HG03060 (cell line): ENCODE measurements at regions not wholly inside any gene's neighbourhood (a gene's known extent, or its start where the extent isn't known, plus 50 kb on each side); places are given as distances from the start of the nearest gene placed in this dataset.

Experiments used
- ATAC-seq: cut with Tn5 transposase; IDR thresholded peaks from one replicate; pipeline ENCODE4 v1.9.1; 2021; ENCODE audit warnings: low read depth, moderate number of reproducible peaks; ENCODE audit not compliant: unreplicated experiment

DNA sequence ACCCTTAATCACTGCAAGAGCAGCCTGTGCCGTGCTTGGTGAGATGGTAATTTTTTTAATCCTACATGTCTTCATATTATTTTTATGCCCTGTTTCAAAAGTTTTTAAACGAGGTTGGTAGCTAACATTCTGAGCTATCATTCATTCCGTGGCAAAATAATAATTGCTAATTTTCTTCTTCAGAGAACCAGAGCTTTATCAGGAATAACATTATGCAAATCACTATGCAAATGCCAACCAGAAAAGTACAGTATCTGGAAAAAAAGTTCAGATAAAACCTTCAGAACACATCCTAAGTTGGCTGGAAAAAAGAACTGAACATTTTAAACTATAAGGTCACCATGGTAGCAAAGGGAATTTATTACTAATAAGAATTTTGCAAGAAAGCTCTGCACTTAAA lies 165.1 kb upstream of the NABP1 start:
- ATAC-seq: no peak

DNA sequence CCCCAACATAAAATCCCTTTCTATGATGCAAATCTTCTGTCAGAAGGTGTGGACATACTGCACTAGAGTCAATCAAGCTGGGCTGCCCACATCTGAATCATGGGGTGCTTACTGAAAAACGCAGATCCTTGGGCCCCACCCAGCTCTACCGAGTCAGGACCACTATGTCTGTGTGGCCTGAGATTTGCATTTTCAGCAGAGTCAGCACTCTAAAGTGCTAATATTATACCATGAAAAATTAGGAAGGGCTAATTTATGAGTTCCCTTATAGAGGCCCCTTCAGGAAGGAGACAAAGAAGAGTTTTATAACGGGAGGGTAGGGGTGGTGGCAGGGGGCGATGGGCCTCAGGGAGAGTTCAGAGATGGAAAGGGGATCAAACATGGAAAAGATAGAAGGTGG lies 163.3 kb upstream of the NABP1 start:
- no peak for ATAC-seq

DNA sequence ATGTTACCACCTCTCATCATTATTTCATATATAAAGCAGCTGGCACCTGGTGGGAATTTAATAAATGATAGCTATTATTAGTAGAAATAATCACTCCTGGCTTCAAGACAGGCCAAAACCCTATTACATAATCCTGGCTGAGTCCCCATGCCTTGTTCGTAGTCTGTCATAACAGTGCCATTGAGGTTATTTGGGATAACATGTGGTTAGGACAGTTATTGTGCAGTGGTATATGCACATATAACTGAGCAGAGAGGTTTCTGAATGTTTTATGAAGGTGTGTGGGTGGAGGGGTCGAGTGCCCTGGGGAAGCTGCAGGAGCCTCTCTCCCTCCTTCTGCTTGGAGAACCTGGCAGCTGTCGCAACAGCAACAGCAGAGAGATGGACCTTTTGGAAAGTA lies 162.4 kb upstream of the NABP1 start:
- ATAC-seq: no peak

DNA sequence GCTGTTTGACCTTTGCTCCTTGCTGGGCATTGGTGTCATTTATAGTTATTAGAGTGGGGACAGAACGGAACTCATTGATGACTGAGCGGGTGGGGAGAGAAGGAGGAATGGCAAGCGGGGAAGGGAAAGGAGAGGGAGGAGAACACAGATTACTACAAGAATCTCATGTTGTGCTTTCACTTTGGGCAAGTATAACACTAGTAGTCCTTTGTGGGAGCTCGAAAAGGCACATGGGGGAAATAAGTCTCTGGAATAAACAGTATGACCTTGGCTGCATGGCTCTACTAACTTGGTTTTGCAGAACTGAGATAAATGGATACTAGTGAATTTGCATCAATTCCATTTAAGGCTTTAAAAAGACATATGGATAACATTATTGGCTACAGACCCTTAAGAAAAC lies 161.7 kb upstream of the NABP1 start:
- ATAC-seq: no peak

DNA sequence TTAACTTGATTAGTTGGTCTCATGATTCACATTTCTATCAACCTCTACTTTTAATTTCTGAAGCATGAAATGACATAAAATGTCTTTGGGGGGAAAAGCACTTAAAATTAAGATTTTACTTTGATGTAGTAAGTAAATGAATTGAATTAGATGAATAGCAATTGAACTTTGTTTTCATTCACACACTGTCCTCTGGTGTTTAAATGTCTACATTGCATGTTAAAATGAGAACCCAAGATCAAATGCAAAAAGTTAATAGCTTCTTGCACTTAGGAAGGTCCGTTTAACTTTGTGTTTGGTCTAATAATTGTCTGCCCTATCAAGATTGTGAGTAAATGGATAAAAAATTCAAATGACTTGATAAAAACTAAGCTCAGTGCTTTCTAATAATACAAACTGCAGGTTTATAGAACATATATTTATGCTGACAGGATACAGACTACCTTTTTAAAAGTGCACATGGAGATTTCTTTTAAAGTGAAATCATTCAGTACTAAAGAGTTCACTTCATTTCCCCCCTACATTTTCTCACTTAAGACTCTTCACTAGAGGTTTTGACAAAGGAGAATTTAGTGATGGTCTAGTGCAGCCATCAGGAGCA lies 156.2 kb upstream of the NABP1 start:
- ATAC-seq: no peak

DNA sequence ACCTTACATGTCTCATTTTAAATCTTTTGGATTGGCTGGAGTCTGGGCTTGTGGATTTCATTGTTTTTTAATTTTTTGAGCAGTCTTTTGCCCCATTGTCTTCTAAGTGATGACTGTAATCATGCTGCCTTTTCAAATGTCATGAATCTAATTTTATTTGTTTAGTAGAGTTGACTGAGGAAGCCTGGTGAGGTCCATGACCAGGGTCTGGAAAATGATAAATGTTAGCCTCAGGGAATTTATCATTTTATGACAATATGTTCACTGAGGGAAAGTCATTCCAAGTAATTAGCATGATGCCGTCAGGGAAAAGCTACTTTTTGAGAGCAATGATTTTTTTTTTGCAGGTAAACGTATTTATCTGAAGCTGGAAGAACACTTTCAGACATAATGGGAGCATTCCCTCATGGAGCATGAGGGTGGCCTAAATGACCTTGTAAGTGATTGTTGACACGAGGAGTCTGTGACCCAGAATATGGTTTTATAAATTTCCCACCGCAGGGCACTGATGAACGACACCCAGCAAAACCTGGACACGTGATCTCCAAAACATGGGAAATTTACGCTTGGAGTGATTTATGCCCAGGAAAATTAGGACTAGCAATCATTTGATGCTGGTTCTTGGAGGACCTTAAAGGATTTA lies 155.3 kb upstream of the NABP1 start:
- no peak for ATAC-seq

DNA sequence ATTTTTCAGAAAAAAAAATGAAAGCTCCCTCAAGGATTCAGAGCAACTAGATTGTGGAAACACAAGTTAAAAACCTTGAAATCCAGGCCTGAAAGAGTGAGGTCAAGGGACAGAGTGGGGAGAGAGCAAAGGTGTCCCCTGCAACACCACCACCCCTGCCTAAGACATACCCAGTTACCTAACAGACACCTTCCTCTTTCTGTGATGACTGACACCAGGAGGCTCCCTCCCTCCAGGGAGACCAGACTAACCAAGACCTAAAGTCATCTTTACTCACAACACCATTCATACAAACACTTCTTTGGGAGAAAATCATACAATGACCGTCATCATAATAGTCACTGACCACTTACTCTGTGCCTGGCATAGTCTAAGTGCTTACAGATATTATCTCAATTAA lies 151.8 kb upstream of the NABP1 start:
- ATAC-seq: no peak

DNA sequence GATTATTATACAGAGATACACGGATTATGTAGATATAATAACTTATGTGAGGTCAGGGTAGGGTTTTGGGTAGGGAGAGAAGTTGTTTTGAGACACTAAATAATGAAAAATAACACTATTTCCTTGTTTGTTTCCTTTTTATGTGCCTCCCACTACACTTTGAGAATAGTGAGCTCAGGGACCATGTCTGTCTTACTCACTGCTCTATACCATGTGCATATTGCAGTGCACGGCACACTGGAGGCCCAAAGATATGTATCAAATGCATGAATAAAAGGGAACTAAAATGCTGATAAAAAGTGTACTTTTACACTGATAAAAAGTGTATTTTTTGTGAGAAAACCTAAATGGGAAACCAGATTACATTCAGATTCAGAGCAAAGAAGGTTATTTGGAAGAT lies 151.4 kb upstream of the NABP1 start:
- no peak for ATAC-seq

DNA sequence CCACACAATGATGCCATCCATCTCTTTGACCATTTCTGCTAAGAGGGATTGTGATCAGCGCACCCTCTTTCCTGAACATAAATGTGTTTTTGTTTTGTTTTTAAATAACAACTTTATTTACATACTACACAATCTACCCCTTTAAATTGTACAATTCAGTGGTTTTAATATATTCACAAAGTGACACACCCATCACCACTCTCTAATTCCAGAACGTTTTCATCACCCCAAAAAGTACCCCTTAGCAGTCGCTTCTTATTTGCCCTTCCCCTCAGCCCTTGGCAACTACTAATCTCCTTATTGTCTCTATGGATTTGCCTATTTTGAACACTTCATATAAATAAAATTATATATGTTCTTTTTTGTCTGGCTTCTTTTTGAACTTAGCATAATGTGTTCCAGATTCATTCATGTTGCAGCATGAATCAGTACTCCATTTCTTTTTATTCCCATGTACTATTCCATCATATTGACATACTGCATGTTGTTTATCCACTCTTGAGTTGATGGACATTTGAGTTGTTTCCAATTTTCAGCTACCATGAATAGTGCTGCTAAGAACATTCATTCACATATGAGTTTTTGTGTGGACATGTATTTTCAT lies 150.9 kb upstream of the NABP1 start:
- no peak for ATAC-seq

DNA sequence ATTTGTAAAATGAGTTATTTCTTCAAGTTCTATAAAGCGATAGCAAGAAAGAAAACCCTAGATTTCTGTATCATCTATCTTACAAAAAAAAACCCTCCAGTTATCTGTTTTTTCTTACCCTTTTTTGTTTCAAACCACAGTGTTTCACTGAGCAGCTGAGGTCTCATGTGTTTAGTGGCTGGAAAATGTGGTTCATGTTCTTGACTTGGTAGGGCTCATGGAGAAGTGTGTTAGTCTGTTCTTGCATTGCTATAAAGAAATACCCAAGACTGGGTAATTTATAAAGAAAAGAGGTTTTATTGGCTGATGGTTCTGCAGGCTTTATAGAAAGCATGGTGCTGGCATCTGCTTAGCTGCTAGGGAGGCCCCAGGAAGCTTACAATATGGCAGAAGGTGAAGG lies 147.3 kb upstream of the NABP1 start:
- ATAC-seq: no peak

DNA sequence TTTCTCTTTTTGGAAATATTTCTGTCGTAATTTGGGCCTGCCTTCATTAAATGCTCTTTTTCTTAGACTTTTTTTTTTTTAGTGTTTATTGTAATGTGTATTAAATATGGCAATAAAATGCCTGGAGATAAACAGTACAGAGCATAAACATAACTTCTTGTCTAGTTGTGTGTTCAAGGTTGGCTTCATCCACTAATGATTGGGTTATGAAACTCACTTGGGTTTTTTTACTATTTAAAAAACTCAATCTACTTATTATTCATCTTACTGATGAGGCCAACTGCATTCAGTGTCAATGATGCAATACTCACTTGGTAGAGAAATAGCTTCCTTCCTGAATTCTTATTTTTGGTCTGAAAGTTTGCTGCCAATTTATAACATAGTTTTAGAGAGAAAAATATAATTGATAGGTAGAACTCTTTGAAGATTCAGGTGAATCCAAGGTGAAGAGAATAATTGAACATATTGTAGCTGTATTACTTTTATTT lies 144.2 kb upstream of the NABP1 start:
- ATAC-seq: no peak

DNA sequence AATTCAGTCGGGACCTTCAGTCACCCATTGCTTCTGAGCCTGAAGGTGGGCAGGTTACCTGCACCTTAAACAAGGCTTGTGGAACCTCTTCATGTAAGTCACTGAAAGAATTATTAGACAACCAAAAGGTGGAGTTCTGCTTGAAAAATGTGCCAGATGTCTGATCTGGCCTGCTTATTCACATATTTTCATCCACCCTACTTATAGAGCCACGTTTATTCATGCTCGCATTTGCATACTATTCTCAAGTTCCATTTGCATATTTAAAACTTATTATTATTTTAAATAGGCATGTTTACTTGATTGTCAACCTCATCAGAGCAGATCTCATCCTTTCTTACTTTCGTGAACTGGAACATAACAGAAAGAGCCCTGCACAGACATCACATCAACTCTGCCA lies 140.0 kb upstream of the NABP1 start:
- ATAC-seq: no peak

DNA sequence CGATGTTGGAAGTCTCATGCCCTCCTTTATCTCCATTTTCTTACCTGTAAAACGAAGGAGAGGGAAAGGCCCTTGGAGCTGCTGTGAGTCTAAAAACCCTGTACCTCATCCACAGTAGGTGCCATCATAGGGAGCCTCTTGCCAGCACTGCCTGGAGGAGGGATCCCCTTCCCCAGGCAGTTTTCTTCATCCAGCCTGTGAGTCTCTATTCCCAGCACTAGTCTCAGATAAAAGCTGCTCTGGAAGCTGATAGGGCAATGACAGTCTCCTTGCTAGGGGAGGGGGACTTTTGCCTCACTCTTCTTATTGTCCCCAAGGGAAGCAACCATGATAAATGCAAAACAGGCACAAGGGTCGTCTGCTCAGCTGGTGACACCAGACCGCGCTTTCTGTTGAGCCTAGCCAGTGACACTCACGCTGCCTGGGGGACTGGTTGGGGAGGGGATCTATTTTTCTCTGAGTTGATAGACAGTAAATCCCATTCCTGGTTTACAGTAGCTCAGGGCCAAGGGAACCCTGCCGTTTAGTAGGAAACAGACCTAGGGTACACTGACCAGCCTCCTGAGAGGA lies 139.5 kb upstream of the NABP1 start:
- no peak for ATAC-seq

DNA sequence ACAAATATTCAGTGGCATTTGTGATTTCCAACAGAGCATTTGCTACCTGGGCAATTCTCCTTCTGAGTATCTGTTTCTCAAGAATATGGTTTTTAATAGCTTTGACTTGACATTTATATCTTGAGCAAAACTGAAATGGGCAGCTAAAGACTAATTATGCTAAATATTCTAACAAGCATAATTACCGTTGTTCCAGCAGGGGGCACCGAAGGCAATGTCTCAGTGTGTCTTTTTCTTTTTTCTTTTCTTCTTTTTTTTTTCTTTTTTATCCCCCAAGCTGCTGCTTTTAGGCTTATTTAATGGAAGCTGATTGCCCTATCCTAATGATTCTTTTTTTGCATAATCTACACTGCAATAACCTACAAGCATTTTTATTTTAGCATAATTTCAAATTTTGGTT lies 138.9 kb upstream of the NABP1 start:
- no peak for ATAC-seq

DNA sequence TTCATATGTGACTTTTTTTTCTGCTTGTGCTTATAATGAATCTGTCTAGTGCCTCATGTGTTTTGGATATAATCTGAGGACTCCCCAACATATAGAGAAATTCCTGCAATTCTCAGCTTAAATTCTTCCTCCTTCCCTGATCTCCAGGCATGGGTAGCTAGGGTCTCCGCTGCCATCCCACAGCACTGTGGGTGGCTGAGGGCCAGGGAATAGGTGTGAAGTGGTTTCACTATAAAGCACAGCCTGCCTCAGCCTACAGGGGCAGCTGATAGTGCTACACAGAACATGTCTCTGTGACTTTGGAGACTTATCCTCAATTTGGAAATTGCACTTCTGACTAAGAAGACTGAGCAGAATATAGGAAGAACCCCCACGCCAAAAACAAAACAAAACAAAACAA lies 137.3 kb upstream of the NABP1 start:
- ATAC-seq: no peak

DNA sequence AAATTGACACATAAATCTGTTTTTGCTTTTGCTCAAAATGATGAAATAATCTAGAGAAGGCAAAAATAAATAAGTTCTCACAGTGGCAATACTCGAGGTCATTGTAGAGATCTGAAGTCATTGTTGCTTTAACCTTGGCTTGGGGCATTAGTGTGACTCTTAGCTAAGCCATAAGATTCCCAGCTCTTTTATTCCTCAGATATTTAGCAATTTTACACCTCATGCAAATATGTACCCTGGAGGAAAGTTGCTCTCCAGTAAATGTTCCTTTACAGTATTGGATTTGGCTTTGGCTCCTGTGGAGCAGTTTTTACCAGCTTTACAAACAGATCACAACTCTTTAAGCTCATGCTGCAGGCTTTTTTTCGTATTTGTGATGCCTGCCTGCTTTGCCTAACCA lies 134.2 kb upstream of the NABP1 start:
- no peak for ATAC-seq

DNA sequence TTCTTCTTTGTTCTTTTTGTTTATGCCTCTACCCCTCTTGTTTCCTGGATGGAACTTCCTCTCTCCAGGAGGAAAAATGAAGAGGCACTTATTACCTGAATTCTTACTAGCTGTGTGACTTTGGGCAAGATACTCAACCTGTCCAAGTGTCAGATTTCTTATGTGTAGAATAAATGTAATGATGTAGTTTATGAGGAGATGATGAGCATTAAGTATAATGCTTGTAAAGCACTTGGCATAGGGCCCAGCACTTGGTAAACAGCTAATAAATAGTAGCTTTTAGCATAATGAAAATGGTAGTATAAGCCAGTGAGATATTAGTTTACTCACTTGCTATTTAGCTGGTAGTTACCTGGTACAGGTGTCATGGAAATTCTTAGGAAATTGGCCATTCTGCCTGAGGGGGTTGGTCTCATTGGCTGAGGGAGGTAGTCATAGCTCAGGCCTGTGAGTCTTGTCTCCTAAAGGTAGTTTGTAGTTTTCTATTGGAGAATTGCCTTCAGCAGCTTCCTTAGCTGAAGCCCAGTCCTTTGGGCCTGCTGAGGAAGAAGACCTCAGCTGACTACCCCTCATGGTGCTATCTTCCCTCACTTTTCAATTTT lies 133.4 kb upstream of the NABP1 start:
- ATAC-seq: no peak

DNA sequence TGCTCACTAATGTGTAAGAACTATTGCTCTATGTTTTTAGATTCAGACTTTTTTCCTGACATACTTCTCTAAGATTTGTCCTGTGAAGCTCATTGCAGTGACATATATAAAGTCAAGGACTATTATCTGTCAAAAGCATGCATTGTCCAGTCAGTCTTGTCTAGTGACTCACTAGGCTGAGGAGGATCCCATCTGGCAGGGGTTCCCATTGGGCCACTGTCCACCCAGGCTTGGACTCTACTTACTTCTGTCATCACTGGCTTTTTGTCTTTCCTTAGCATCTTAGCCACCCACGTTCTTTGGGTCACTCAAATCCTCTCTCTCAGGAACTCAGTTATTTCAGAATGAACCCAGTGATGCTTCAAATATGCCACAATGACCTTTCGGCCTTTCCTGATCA lies 132.6 kb upstream of the NABP1 start:
- no peak for ATAC-seq

DNA sequence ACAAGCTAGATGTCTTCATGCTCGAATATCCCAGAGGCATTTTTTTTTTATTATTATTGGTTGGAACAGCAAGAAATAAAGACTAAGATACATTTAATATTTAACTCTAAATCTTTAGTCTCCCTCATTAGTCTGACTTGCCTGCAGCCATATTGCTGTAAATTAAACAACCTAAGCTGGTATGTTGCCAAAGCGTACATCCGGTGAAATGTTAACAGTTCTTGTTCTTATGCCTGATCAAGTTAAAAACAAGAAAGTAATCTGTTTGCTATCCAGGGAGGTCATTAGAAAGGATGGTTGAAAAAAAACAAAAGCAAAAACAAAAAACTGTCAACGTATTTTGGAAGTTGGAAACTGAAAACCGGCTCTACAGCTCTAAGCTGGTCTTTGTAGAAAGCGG lies 125.9 kb upstream of the NABP1 start:
- no peak for ATAC-seq

DNA sequence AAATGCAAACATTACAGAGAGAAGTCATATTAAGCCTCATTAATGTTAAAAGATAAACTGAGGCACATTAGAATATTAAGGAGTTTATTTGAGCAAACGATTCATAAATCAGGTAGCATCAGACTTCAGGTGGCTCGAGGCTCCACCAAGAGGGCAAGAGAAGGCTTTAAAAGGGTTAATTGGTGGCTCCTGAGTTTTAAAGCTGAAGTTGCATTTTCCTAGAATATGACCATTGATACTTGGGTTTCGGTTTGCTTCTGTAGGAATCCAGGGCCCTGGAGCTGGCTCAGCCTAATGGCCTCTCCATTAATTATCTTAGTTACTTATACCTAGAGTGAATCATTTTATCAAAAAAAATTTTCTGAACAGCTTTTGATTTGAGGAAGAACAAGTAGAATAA lies 123.7 kb upstream of the NABP1 start:
- no peak for ATAC-seq

DNA sequence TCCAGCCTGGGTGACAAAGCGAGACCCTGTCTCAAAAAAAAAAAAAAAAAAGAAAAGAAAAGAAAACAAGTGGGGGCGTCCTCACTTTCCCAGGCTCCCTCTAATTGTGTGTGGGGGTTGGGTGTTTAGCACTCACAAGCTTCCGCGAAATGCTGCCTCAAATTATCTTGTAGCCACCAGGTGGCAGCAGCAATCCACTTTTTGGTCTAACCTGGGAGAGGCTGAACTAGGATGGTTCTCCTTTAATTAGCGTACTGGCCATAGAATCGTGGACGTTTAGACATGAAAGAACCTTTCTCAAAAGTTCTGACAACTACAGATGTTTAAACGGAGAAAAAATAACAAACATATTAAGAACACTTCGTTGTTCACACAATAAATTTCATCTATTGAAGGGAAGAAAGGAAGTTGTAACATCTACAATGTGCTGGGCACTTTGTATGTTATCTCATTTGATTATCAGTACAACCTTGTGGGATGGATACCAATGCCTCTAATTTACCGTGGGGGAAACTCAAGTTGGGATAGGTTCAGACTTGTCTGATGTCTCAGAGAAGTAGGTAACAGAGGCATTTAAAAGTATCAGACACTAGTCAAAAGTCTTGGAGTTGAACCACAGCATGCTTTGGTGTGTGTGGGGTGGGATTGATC lies 122.7 kb upstream of the NABP1 start:
- peak; percentile 77 for ATAC-seq
